K562 (cell line): ENCODE measurements at regions not wholly inside any gene's neighbourhood (a gene's known extent, or its start where the extent isn't known, plus 50 kb on each side); places are given as distances from the start of the nearest gene placed in this dataset.

Experiments
- ARHGAP35 ChIP-seq: fragments of 450-650 bp; IDR thresholded peaks from 2 replicates; pipeline ENCODE4 v1.6.1; 2018; ENCODE audit not compliant: partially characterized antibody
- CREM ChIP-seq: IDR thresholded peaks from 2 replicates; pipeline ENCODE4 v1.6.1; 2014; ENCODE audit warnings: antibody characterized with exemption, low read depth
- GATA2 ChIP-seq: sonication (generic); formaldehyde crosslinking; IDR thresholded peaks from 2 replicates; pipeline ENCODE4 v1.4.0; 2020; ENCODE audit warnings: mild to moderate bottlenecking, missing genetic modification reagents
- KDM1A ChIP-seq, 2 experiments: fragments of 450-650 bp; IDR thresholded peaks; 2 replicates each; pipeline ENCODE4 v1.6.1; 2016; ENCODE audit warnings: mild to moderate bottlenecking in 2 of 2
- MAZ ChIP-seq, 2 experiments: fragments of 450-650 bp in 1 of 2; sonication (generic) in 1 of 2; formaldehyde crosslinking; IDR thresholded peaks in 1 of 2; conservative IDR thresholded peaks in 1 of 2; 2 replicates each; pipeline versions ENCODE4 v1.4.0 to v1.5.0; 2020; ENCODE audit warnings: mild to moderate bottlenecking in 1 of 2, missing genetic modification reagents in 1 of 2
- NFATC3 ChIP-seq: fragments of 450-650 bp; IDR thresholded peaks from 2 replicates; pipeline ENCODE4 v1.6.1; 2017; ENCODE audit warnings: mild to moderate bottlenecking
- TEAD2 ChIP-seq: fragments of 450-650 bp; IDR thresholded peaks from 2 replicates; pipeline ENCODE4 v1.6.1; 2016; ENCODE audit warnings: missing genetic modification characterization, control low read depth, missing compliant biosample characterization
- TRIM28 ChIP-seq: fragments of 450-650 bp; IDR thresholded peaks from 2 replicates; pipeline ENCODE4 v1.6.1; 2017
- ZNF134 ChIP-seq: fragments of 250-450 bp; sonication (Bioruptor Pico); conservative IDR thresholded peaks from 2 replicates; pipeline ENCODE4 v1.4.0; 2020
- TF ChIP-seq, protein P1 (sequence below), 2 experiments: IDR thresholded peaks; 2 replicates each; pipeline ENCODE4 v1.6.1; 2011; ENCODE audit warnings: borderline replicate concordance in 1 of 2, control low read depth in 1 of 2, low read depth in 1 of 2, low read length in 1 of 2, mild to moderate bottlenecking in 1 of 2, mixed read lengths in 1 of 2, moderate library complexity in 1 of 2; ENCODE audit not compliant: insufficient read depth in 1 of 2, insufficient read length in 1 of 2, poor library complexity in 1 of 2, severe bottlenecking in 1 of 2; ENCODE audit errors: extremely low read depth in 1 of 2
- TF ChIP-seq, protein P2 (sequence below): IDR thresholded peaks from 2 replicates; pipeline ENCODE4 v1.6.1; 2011; ENCODE audit warnings: borderline replicate concordance, low read depth, mild to moderate bottlenecking, moderate library complexity, low read length; ENCODE audit not compliant: insufficient read depth, poor library complexity, severe bottlenecking
- TF ChIP-seq, protein P3 (sequence below): sonication (generic); formaldehyde crosslinking; IDR thresholded peaks from 2 replicates; pipeline ENCODE4 v1.8.1; 2022; ENCODE audit warnings: missing genetic modification reagents
- TF ChIP-seq, protein P4 (sequence below): fragments of 200-600 bp; sonication (generic); IDR thresholded peaks from one replicate; pipeline ENCODE4 v1.6.1; 2012; ENCODE audit warnings: mild to moderate bottlenecking, low read depth, low read length, inconsistent platforms

DNA sequence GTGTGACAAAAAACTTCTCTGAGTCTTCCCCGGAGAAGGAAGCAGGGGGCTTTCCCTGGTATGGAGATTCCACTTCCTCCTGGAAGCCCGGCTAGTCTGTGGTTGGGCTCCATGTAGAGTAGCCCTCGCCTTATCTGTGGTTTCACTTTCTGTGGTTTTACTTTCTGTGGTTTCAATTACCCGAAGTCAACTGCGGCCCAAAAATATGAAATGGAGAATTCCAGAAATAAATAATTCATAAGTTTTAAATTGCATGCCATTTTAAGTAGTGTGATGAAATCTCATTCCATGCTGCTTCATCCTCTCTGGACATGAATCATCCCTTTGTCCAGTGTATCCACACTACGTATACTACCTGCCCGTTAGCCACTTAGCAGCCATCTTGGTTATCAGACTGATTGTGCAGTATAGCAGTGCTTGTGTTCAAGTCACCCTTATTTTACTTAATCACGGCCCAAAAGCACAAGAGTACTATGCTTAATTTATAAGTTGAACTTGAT is 275.0 kb upstream of the SESN3 start (continued):
- TF ChIP-seq, protein P1, sequence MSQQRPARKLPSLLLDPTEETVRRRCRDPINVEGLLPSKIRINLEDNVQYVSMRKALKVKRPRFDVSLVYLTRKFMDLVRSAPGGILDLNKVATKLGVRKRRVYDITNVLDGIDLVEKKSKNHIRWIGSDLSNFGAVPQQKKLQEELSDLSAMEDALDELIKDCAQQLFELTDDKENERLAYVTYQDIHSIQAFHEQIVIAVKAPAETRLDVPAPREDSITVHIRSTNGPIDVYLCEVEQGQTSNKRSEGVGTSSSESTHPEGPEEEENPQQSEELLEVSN (IDR thresholded peaks at IDR 0.05; ENCODE audit: borderline replicate concordance in 1 of 2, extremely low read depth in 1 of 2, insufficient read depth in 1 of 2, insufficient read length in 1 of 2, low read depth in 1 of 2, low read length in 1 of 2, poor library complexity in 1 of 2, severe bottlenecking in 1 of 2) = no peak
- TF ChIP-seq ZNF134 (CRISPR knock-in tag) (no peak), CREM (no peak), ARHGAP35 (no peak), NFATC3 (no peak), TEAD2 (tag) (0 out of 2 replicates have a peak, but pooled peaks have one; percentile 31), MAZ (CRISPR knock-in tag; conservative IDR thresholded peaks at IDR 0.05 in 1 of 2, IDR thresholded peaks at IDR 0.05 in 1 of 2) (peak in 1 of 2 experiments; percentile 92; a peak in 2 of 4 replicates), GATA2 (CRISPR knock-in tag) (no peak), TRIM28 (no peak), KDM1A (IDR thresholded peaks at IDR 0.05) (no peak)
- TF ChIP-seq, protein P2, sequence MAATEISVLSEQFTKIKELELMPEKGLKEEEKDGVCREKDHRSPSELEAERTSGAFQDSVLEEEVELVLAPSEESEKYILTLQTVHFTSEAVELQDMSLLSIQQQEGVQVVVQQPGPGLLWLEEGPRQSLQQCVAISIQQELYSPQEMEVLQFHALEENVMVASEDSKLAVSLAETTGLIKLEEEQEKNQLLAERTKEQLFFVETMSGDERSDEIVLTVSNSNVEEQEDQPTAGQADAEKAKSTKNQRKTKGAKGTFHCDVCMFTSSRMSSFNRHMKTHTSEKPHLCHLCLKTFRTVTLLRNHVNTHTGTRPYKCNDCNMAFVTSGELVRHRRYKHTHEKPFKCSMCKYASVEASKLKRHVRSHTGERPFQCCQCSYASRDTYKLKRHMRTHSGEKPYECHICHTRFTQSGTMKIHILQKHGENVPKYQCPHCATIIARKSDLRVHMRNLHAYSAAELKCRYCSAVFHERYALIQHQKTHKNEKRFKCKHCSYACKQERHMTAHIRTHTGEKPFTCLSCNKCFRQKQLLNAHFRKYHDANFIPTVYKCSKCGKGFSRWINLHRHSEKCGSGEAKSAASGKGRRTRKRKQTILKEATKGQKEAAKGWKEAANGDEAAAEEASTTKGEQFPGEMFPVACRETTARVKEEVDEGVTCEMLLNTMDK = no peak
- TF ChIP-seq, protein P3, sequence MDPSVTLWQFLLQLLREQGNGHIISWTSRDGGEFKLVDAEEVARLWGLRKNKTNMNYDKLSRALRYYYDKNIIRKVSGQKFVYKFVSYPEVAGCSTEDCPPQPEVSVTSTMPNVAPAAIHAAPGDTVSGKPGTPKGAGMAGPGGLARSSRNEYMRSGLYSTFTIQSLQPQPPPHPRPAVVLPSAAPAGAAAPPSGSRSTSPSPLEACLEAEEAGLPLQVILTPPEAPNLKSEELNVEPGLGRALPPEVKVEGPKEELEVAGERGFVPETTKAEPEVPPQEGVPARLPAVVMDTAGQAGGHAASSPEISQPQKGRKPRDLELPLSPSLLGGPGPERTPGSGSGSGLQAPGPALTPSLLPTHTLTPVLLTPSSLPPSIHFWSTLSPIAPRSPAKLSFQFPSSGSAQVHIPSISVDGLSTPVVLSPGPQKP (CRISPR knock-in tag) = no peak
- TF ChIP-seq, protein P4, sequence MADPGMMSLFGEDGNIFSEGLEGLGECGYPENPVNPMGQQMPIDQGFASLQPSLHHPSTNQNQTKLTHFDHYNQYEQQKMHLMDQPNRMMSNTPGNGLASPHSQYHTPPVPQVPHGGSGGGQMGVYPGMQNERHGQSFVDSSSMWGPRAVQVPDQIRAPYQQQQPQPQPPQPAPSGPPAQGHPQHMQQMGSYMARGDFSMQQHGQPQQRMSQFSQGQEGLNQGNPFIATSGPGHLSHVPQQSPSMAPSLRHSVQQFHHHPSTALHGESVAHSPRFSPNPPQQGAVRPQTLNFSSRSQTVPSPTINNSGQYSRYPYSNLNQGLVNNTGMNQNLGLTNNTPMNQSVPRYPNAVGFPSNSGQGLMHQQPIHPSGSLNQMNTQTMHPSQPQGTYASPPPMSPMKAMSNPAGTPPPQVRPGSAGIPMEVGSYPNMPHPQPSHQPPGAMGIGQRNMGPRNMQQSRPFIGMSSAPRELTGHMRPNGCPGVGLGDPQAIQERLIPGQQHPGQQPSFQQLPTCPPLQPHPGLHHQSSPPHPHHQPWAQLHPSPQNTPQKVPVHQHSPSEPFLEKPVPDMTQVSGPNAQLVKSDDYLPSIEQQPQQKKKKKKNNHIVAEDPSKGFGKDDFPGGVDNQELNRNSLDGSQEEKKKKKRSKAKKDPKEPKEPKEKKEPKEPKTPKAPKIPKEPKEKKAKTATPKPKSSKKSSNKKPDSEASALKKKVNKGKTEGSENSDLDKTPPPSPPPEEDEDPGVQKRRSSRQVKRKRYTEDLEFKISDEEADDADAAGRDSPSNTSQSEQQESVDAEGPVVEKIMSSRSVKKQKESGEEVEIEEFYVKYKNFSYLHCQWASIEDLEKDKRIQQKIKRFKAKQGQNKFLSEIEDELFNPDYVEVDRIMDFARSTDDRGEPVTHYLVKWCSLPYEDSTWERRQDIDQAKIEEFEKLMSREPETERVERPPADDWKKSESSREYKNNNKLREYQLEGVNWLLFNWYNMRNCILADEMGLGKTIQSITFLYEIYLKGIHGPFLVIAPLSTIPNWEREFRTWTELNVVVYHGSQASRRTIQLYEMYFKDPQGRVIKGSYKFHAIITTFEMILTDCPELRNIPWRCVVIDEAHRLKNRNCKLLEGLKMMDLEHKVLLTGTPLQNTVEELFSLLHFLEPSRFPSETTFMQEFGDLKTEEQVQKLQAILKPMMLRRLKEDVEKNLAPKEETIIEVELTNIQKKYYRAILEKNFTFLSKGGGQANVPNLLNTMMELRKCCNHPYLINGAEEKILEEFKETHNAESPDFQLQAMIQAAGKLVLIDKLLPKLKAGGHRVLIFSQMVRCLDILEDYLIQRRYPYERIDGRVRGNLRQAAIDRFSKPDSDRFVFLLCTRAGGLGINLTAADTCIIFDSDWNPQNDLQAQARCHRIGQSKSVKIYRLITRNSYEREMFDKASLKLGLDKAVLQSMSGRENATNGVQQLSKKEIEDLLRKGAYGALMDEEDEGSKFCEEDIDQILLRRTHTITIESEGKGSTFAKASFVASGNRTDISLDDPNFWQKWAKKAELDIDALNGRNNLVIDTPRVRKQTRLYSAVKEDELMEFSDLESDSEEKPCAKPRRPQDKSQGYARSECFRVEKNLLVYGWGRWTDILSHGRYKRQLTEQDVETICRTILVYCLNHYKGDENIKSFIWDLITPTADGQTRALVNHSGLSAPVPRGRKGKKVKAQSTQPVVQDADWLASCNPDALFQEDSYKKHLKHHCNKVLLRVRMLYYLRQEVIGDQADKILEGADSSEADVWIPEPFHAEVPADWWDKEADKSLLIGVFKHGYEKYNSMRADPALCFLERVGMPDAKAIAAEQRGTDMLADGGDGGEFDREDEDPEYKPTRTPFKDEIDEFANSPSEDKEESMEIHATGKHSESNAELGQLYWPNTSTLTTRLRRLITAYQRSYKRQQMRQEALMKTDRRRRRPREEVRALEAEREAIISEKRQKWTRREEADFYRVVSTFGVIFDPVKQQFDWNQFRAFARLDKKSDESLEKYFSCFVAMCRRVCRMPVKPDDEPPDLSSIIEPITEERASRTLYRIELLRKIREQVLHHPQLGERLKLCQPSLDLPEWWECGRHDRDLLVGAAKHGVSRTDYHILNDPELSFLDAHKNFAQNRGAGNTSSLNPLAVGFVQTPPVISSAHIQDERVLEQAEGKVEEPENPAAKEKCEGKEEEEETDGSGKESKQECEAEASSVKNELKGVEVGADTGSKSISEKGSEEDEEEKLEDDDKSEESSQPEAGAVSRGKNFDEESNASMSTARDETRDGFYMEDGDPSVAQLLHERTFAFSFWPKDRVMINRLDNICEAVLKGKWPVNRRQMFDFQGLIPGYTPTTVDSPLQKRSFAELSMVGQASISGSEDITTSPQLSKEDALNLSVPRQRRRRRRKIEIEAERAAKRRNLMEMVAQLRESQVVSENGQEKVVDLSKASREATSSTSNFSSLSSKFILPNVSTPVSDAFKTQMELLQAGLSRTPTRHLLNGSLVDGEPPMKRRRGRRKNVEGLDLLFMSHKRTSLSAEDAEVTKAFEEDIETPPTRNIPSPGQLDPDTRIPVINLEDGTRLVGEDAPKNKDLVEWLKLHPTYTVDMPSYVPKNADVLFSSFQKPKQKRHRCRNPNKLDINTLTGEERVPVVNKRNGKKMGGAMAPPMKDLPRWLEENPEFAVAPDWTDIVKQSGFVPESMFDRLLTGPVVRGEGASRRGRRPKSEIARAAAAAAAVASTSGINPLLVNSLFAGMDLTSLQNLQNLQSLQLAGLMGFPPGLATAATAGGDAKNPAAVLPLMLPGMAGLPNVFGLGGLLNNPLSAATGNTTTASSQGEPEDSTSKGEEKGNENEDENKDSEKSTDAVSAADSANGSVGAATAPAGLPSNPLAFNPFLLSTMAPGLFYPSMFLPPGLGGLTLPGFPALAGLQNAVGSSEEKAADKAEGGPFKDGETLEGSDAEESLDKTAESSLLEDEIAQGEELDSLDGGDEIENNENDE = no peak
